COLO668 (cell line): ENCODE measurements at regions not wholly inside any gene's neighbourhood (a gene's known extent, or its start where the extent isn't known, plus 50 kb on each side); places are given as distances from the start of the nearest gene placed in this dataset.
"Not testable (repeated sequence)": the region's sequence is repeated elsewhere in the genome, so short reads cannot be mapped to it uniquely, and the experiment has no call there.

Source experiments
- DNase-seq: peaks from one replicate; lab custom pipeline; 2025; ENCODE audit not compliant: unreplicated experiment; lab: John Stamatoyannopoulos, UW

- DNase-seq = no peak
Observed at GRCh38 chr6:33896391-33897188, 92.8 kb upstream of the MLN start.

GRCh38 chr6:33895988-33896387, 92.2 kb upstream of the MLN start:
- DNase-seq = no peak

DNA sequence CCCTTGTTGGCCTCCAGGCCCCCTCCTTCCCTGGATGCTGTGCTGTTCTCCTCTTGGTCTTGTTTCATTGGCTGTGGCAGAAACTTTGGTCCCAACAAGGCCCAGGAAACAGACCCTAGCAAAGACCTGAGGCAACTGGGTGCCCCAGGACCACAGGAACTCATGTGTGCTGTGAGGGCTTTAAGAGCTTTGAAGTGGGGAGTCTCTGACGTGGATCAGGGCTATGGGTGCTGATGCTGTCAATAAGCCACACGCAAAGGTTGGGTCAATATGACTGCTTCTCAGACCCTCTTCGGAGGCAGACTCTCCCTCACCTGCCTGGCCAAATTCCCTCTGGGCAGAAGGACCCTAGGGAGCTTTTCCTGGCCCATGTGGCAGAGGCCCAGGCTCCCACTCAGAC, 91.5 kb upstream of the MLN start:
- DNase-seq = no peak

DNA sequence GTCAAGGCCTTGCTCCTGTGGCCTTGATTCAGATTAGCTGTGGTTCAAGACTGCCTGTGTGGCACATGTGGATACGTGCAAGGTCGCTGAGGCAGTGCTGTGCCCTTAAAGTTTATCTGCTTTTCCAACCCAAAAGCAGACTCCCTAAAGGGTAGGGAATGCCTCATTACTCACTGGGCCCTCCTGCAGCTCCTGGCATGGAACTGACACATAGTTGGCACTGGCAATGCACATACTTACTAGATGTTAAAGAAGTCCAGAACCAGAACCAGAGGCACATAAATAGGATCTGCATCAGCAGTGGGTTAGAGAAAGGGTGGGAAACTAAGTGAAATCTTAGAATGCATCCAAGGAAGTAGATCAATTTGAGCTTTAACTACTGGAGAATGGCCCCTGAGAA, 90.6 kb upstream of the MLN start:
- DNase-seq = no peak

DNA sequence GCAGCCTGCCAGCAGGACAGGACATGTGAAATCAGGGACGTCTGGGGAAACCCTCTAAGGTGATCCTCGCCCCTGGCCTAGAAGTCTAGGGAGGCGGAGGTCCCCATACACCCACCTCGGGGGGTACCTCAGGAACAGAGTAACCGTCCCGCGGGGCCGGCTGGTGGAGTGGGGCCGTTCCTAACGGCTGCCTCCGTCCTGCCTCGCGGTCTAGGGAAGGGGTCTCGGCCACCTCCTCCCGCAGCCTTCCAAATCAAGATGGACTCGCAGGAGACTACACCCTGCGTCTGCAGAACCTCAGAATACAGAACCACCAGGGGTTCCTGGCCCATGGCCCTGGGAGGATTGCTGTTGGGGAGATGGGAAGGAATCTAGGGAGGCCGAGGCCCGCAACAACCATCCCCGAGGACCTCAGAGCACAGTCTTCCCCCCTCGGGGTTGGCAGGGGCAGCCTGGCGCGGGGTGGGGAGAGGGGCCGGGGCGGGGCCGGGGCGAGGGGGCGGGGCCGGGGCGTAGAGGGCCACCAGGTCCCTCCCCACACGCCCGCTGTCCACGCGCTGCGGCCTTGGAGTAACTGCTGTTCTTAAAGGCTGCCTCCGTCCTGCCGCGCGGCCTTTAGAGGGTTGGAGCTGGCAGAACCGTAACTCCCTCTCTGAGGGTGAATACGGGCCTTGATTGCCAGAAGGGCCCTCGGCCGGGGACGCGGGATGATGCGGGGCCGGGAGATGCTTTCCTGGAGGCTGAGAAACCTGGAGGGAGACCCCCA, 89.0 kb upstream of the MLN start:
- DNase-seq = no peak

DNA sequence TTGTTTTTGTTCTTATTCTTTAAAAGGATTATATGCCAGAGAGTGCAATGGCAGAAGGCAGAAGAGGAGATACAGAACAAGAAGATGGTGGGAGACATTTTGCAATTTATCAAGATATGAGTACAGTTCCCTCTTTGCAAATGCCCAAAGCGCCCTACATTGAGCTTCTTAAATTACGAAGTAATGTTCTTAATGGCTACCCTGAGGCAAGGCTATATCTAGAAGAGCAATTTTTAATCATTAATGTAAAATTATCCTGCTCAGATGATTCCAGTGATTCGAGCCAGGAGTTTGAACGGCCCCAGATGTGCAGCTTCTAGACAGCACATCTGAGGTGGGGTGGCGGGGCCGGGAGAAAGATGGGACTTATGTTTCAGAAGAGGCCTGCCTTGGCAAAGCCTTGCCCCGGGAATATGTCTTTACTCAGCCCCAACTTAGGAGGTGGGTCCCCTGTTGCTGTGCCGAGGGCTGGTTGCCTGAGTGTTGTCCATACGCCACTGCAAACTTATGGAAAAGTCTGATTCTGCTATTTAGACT, 84.9 kb upstream of the MLN start:
- no peak for DNase-seq

DNA sequence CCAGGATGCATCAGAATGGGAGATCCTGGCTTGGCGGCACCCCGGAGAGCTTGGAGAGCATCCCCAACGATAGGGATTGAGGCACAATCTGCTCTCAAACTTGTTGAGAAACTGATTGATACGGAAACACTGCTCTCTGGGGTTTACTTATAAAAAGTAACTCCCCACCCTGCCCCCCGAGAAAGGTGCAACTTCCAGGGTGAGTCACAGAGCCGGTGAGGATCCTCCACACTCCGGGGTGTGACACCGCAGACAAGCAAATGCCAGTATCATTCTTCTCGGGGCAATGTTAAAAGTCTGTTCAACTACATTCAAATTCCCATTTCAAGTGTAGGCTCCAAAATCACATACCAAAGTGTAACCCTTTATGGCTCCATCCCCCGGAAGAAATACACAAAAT, 84.4 kb upstream of the MLN start:
- DNase-seq = no peak

DNA sequence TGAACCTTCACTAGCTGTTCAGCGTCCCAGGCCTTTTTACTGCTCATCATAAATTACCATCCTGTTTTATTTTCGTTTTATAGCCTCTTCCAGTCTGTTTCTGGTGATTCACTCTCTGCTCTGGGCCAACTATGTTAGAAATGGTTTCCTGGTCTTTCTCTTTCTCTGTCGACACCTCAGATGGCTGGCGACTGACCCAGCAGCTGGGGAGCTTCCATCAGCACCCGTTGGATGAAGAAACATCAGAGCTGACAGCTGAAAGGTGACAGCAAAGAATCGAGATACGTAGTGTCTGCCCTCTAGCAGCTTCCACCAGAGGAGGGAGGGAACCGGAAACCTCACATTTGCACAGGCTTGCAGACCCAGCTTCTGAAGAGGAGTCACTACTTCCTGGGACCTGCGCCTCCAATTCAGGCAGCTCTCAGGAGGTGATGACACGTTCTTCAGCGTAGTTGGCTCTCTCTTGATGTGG, 82.9 kb upstream of the MLN start:
- no peak for DNase-seq

DNA sequence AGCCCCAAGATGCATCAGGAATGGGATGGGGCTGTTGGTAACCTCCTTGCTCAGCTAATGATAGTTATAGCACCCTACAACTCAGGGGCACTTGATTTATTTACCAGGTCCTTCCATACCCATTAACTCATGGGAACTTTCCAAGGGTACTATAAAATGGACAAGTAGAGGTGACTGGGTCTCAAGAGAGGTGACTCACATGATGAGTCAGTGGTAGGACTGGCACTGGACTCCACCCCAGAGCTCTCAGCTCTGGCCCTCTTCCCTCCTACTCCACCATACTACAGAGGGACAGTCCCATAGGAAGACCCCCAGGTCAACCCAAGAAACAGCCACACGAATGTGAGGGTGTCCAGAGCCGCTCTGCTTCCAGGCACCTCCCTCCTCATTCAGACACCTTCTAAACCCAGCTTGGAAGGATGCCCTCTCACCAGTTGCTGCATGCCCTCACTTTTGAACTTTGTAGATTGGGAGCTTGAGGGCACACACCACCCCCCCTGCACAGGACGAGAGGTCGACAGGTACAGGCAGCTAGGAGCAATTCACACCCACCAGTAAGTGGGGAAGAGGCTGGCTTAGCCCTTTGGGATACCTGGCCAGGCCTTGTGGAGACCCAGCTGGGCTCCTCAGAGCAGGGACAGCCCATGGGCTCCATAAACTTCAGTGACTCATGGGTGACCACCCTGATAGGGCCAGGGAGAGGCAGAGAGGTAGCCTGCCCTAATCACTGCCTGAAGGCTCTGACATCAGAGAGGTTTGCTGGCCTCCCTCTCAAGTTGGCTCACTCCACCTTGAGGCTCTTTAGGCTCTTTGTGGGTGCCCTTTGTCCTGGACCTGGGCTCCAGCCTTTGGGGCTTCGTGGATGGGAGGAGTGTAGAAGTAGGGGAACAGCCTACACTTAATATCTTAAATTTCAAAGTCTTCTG, 81.6 kb upstream of the MLN start:
- DNase-seq = no peak

DNA sequence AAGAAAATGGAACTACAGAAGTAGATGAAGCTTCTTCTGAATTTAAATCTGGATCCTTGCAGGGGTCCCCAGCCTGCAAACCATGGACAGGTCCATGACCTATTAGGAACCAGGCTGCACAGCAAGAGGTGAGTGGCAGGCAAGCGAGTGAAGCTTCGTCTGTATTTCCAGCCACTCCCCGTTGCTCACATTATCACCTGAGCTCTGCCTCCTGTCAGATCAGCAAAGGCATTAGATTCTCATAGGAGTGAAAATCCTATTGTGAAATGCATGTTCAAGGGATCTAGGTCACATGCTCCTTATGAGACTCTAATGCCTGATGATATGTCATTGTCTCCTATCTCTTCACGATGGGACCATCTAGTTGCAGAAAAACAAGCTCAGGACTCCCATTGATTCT, 79.8 kb upstream of the MLN start:
- DNase-seq = not testable (repeated sequence)

DNA sequence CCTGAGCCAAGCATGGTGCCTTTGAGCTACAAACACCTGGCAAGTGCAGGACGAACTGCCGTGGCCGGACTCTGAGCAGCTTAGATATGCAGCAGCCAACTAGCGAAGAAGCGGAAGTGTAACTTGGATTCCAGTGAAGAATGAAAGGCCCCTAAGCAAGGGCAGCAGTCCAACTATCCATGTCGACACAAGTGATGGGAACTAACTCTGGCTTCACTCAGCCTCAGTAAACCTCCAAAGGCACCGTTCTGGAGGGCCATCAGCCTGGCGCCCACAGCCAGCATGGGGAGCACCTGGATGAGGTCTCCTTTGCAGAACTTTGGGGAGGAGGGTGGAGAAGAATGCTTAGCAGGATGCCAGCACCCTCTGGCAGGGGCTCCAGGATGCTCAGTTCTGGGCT, 78.4 kb upstream of the MLN start:
- DNase-seq = no peak

GRCh38 chr6:33880766-33881165, 77.0 kb upstream of the MLN start:
- no peak for DNase-seq

- no peak for DNase-seq
Observed at GRCh38 chr6:33880104-33880678, 76.4 kb upstream of the MLN start.

GRCh38 chr6:33878562-33878961, 74.8 kb upstream of the MLN start:
- peak; percentile 81 for DNase-seq

GRCh38 chr6:33877982-33878535, 74.3 kb upstream of the MLN start:
- DNase-seq = peak; percentile 29

DNA sequence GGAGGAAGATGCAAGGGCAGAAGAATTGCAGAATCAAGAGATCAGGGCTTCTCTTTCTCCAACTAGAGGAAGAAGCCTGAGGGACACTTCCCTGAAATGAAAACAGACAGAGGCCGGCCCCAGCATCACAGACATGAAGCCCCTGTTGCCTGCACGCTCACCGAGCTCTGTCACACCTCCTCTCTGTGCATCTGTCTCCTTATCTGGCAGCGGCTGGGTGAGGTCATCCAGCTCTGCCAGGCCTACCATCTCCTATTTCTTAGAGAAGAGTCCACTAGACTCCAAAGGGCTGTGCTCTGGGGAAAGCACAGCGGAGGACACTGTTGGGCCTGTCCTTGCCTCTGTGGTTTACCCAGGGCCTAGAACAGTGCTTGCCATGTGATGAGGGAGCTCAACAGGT, 71.9 kb upstream of the MLN start:
- DNase-seq = peak; percentile 2

GRCh38 chr6:33875141-33875581, 71.4 kb upstream of the MLN start:
- DNase-seq = no peak

- no peak for DNase-seq
Observed at GRCh38 chr6:33874136-33874760, 70.4 kb upstream of the MLN start.

DNA sequence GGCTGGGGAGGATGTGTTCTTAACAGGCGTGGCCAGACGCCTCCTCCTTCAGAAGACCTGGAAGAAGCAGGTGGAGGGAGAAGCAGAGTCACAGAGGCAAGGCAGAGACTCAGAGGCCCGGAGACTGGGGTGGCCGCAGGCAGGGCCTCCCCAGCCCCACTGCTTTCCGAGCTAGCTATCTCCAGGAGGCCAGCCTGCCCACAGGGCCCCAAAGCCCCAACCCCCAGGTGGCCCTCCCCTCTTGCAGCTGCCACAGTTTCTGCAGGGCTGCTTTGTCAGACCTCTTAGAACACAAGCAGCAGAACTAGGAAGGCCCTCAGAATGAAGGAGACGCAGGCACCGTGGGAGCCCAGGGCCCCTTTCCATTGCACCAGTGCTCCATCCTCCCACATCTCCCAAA, 69.0 kb upstream of the MLN start:
- DNase-seq = no peak
